Muscle layer of colon (tissue), 2 donors: ENCODE measurements at regions not wholly inside any gene's neighbourhood (a gene's known extent, or its start where the extent isn't known, plus 50 kb on each side); places are given as distances from the start of the nearest gene placed in this dataset.

Experiments used
- H3K27ac ChIP-seq: one replicate; pipeline ENCODE4 v1.7.0; 2013; ENCODE audit warnings: low read depth, mild to moderate bottlenecking, low read length, moderate library complexity
- H3K27me3 ChIP-seq, 2 donors: one replicate each; pipeline ENCODE4 v1.7.0; 2013; ENCODE audit warnings: low read length in 2 of 2, mild to moderate bottlenecking in 2 of 2; ENCODE audit not compliant: insufficient read depth in 2 of 2, control insufficient read depth in 1 of 2
- H3K36me3 ChIP-seq: one replicate; pipeline ENCODE4 v1.7.0; 2013; ENCODE audit warnings: mild to moderate bottlenecking, low read length; ENCODE audit not compliant: insufficient read depth
- H3K4me1 ChIP-seq: one replicate; pipeline ENCODE4 v1.7.0; 2013; ENCODE audit warnings: mild to moderate bottlenecking, low read length; ENCODE audit not compliant: insufficient read depth
- H3K4me3 ChIP-seq, 2 donors: one replicate each; pipeline ENCODE4 v1.7.0; 2013; ENCODE audit warnings: low read length in 2 of 2, low read depth in 1 of 2, mild to moderate bottlenecking in 1 of 2, moderate library complexity in 1 of 2
- H3K9ac ChIP-seq: one replicate; pipeline ENCODE4 v1.7.0; 2013; ENCODE audit warnings: low read length
- H3K9me3 ChIP-seq: one replicate; pipeline ENCODE4 v1.7.0; 2013; ENCODE audit warnings: mild to moderate bottlenecking, low read length
- donor health status: abdominal sarcoma.
- donor health status: Adenocarcinoma of cecum.

- Histone ChIP-seq H3K27me3 (no peaks in the 10 kb centered on the region), H3K27ac (no peak overlapping the region), H3K4me1 (no peaks in the 10 kb centered on the region), H3K9me3 (no peaks in the 10 kb centered on the region), H3K36me3 (no peaks in the 10 kb centered on the region), H3K9ac (no peak overlapping the region), H3K4me3 (no peak overlapping the region)
These were observed 454.1 kb downstream of the C6orf118 start for GRCh38 chr6:164855281-164855680.

GRCh38 chr6:164854526-164854925 is 454.9 kb downstream of the C6orf118 start:
- H3K27ac ChIP-seq = no peak overlapping the region
- H3K9me3 ChIP-seq = no peaks in the 10 kb centered on the region
- H3K36me3 ChIP-seq = no peaks in the 10 kb centered on the region
- H3K4me1 ChIP-seq = no peaks in the 10 kb centered on the region
- H3K27me3 ChIP-seq = no peaks in the 10 kb centered on the region
- no peak overlapping the region for H3K9ac ChIP-seq
- H3K4me3 ChIP-seq = no peak overlapping the region

- Histone ChIP-seq H3K27ac (no peak overlapping the region), H3K4me3 (no peak overlapping the region), H3K4me1 (no peaks in the 10 kb centered on the region), H3K9me3 (no peaks in the 10 kb centered on the region), H3K9ac (no peak overlapping the region), H3K27me3 (no peaks in the 10 kb centered on the region), H3K36me3 (no peaks in the 10 kb centered on the region)
These were observed 463.6 kb downstream of the C6orf118 start for GRCh38 chr6:164845773-164846172.

DNA sequence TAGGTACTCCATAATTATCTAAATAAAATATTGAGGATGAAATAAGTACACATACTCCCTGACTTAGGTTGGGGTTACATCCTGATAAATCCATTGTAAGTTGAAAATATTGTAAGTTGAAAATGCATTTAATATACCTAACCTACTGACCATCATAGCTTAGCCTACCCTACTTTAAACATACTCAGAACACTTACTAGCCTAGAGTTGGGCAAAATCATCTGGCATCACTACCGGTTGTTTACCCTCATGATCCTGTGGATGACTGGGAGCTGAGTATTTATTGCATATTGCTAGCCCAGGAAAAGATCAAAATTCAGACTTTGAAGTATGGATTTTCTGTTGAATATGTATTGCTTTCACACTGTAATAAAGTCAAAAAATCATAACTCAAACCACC is 467.3 kb downstream of the C6orf118 start:
- no peaks in the 10 kb centered on the region for H3K27me3 ChIP-seq
- H3K4me3 ChIP-seq = no peak overlapping the region
- H3K9me3 ChIP-seq = no peaks in the 10 kb centered on the region
- no peak overlapping the region for H3K27ac ChIP-seq
- no peaks in the 10 kb centered on the region for H3K4me1 ChIP-seq
- H3K9ac ChIP-seq = no peak overlapping the region
- H3K36me3 ChIP-seq = no peaks in the 10 kb centered on the region

DNA sequence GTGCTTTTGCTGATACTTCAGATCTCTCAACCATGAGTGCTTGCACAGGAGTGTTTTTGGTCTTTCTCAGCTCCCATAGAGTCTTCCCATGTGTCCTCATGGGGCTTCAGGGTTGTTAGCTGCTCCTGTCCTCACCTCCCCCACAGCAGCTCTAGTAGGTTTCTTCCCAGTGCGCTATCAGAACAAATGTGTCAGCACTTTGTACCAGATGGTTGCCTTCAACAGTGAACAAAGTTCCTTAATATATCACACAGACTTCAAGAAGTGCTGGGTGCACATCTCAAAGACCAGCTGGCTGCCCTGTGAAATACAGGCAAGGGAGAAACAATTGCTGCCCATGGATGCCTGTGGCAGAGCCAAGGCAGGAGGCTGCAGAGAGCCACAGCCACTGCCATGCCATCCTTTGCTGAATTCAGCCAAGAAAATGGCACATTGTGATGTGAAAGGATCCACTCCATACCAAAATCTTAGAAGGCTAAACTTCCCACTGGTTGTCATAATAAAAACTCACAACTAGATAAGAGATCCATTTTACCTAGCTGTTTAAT is 471.3 kb downstream of the C6orf118 start:
- Histone ChIP-seq H3K27me3 (no peaks in the 10 kb centered on the region), H3K36me3 (no peaks in the 10 kb centered on the region), H3K9me3 (no peaks in the 10 kb centered on the region), H3K4me1 (no peaks in the 10 kb centered on the region), H3K4me3 (no peak overlapping the region), H3K9ac (no peak overlapping the region), H3K27ac (no peak overlapping the region)

GRCh38 chr6:164836486-164836885 is 472.9 kb downstream of the C6orf118 start:
- no peak overlapping the region for H3K4me3 ChIP-seq
- no peaks in the 10 kb centered on the region for H3K36me3 ChIP-seq
- no peaks in the 10 kb centered on the region for H3K27me3 ChIP-seq
- no peak overlapping the region for H3K9ac ChIP-seq
- H3K27ac ChIP-seq = no peak overlapping the region
- H3K4me1 ChIP-seq = no peaks in the 10 kb centered on the region
- no peaks in the 10 kb centered on the region for H3K9me3 ChIP-seq

DNA sequence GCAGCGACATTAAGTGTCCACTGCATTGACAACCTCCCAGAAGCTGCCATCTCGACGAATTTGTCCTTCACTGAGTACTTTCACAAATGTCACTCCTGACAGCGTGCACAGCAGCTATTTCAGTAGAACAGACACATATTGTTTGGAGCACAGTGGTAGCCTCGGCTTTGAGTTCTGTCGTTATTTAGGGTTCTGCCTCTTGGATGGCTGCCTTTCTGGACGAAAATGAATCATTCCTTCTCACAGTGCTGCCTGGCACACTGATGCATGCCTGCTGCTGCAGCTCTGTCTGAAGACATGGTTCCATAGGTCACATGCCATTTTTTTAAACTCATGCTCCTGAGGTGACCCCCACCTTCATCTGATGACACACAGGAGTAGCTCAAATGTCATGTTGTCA is 477.0 kb downstream of the C6orf118 start:
- Histone ChIP-seq H3K9ac (no peak overlapping the region), H3K9me3 (no peaks in the 10 kb centered on the region), H3K27me3 (no peaks in the 10 kb centered on the region), H3K27ac (no peak overlapping the region), H3K36me3 (no peaks in the 10 kb centered on the region), H3K4me3 (no peak overlapping the region), H3K4me1 (no peaks in the 10 kb centered on the region)

DNA sequence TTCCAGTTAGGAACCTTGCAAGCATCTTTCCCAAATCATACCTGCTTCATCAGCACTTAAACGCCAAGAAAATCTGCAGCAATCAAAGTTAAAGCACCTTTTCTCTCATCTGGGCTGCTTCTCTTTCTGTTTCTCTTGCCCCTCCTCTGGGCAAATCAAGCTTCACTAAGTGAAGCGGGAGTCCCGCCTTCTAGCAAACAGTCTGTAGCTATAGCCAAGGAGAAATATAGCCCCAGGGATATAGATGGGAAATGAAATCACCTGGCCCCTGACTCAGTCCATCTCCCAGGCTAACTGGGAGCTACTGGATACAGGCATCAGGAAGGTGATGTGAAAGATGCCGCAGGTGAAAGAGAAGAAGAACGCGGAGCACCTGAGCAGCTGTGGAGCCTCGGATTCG is 481.9 kb downstream of the C6orf118 start:
- no peak overlapping the region for H3K4me3 ChIP-seq
- H3K9me3 ChIP-seq = no peaks in the 10 kb centered on the region
- H3K36me3 ChIP-seq = no peaks in the 10 kb centered on the region
- no peaks in the 10 kb centered on the region for H3K27me3 ChIP-seq
- no peak overlapping the region for H3K27ac ChIP-seq
- no peak overlapping the region for H3K9ac ChIP-seq
- no peaks in the 10 kb centered on the region for H3K4me1 ChIP-seq

GRCh38 chr6:164826831-164827468 is 482.5 kb downstream of the C6orf118 start:
- Histone ChIP-seq H3K4me3 (no peak overlapping the region), H3K27me3 (no peaks in the 10 kb centered on the region), H3K36me3 (no peaks in the 10 kb centered on the region), H3K27ac (no peak overlapping the region), H3K9ac (no peak overlapping the region), H3K4me1 (no peaks in the 10 kb centered on the region), H3K9me3 (no peaks in the 10 kb centered on the region)

DNA sequence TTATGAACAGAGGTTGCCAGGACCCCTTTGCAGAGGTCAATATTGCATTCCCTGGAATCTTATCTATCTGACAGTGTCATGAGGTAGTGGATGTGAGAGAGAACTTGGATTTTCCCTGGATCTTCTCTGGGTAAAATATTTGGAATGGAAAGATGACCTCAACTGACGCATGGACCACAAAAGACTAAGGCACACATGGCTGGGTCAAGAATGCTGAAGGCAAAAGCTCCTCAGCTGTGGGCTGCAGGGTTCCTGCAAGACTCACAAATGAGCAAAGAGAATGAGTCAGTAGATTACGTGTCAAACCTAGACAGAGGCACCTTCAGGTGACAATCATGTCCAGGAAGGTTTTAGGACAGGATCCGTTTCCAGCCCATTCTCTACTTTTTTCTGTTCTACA is 484.0 kb downstream of the C6orf118 start:
- H3K9me3 ChIP-seq = no peaks in the 10 kb centered on the region
- no peak overlapping the region for H3K27ac ChIP-seq
- no peaks in the 10 kb centered on the region for H3K36me3 ChIP-seq
- no peak overlapping the region for H3K9ac ChIP-seq
- no peak overlapping the region for H3K4me3 ChIP-seq
- H3K27me3 ChIP-seq = no peaks in the 10 kb centered on the region
- H3K4me1 ChIP-seq = no peaks in the 10 kb centered on the region

DNA sequence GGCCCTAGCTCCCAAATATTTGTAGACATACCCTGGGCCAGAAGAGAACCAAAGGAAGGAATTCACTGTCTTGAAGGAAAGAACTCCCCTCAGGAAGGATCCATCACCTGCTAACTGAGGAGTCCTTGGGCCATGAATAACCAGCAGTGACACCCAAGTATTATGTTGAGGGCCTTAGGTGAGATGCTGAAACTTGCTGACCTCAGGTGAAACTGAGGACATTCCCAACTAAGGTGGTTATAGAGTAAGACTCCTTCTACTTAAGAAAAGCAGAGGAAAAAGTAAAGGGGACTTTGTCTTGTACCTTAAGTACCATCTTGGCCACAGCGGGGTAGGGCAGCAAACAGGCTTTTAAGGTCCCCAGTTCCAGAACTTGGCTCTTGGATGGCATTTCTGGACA is 491.7 kb downstream of the C6orf118 start:
- Histone ChIP-seq H3K9me3 (no peaks in the 10 kb centered on the region), H3K4me3 (no peak overlapping the region), H3K27ac (no peak overlapping the region), H3K4me1 (no peaks in the 10 kb centered on the region), H3K9ac (no peak overlapping the region), H3K27me3 (no peaks in the 10 kb centered on the region), H3K36me3 (no peaks in the 10 kb centered on the region)

DNA sequence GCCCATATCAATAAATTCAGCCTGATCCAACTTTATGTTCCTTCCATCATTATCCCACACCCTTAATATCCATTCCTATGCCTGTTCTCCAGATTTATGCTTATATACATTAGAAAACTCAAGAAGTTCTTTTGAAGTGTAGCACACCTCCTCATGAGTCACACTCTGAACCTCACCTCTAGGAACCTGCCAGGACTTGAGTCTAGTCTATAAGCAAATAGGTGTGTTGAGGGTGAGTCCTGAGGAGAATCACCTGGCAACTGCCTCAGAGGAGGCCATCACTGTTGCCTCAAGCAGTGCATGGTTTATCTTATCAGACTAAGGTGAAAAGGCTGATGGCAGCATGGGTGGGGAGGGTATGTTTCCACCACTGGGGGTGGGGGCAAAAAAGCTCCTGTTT is 496.7 kb downstream of the C6orf118 start:
- Histone ChIP-seq H3K9ac (no peak overlapping the region), H3K9me3 (no peaks in the 10 kb centered on the region), H3K4me3 (no peak overlapping the region), H3K36me3 (no peaks in the 10 kb centered on the region), H3K27me3 (no peaks in the 10 kb centered on the region), H3K27ac (no peak overlapping the region), H3K4me1 (no peaks in the 10 kb centered on the region)
